Stimulated activated naive CD8-positive, alpha-beta T cell treated with anti-CD3 and anti-CD28 coated beads, Interleukin-15, amount 100 ng/mL, for 72 hours (primary cell): ENCODE measurements at regions not wholly inside any gene's neighbourhood (a gene's known extent, or its start where the extent isn't known, plus 50 kb on each side); places are given as distances from the start of the nearest gene placed in this dataset.
"Not testable (repeated sequence)": the region's sequence is repeated elsewhere in the genome, so short reads cannot be mapped to it uniquely, and the experiment has no call there.

Experiments used
- ATAC-seq: fragments of 150-1000 bp; cut with Tn5 transposase; 2 replicates; pipeline ENCODE4 v1.10.0; 2021; ENCODE audit warnings: mild to moderate bottlenecking, moderate library complexity
- DNase-seq, 2 donors: peaks; one replicate each; pipeline ENCODE4 v3.0.0; 2021 to 2022
- H3K27ac Mint-ChIP-seq, 2 donors: one replicate each; pipeline ENCODE4 v1.8.0; 2022; ENCODE audit warnings: mild to moderate bottlenecking in 2 of 2, mixed read lengths in 2 of 2, moderate library complexity in 2 of 2
- H3K27me3 Mint-ChIP-seq: one replicate; pipeline ENCODE4 v1.8.0; 2022; ENCODE audit warnings: mixed read lengths
- H3K4me1 Mint-ChIP-seq: one replicate; pipeline ENCODE4 v1.8.0; 2022; ENCODE audit warnings: mild to moderate bottlenecking, mixed read lengths
- H3K4me3 Mint-ChIP-seq, 2 donors: one replicate each; pipeline ENCODE4 v1.8.0; 2022; ENCODE audit warnings: mild to moderate bottlenecking in 2 of 2, mixed read lengths in 2 of 2, moderate library complexity in 1 of 2
- H3K9me3 Mint-ChIP-seq, 2 donors: one replicate each; pipeline ENCODE4 v1.8.0; 2022; ENCODE audit warnings: mixed read lengths in 2 of 2

DNA sequence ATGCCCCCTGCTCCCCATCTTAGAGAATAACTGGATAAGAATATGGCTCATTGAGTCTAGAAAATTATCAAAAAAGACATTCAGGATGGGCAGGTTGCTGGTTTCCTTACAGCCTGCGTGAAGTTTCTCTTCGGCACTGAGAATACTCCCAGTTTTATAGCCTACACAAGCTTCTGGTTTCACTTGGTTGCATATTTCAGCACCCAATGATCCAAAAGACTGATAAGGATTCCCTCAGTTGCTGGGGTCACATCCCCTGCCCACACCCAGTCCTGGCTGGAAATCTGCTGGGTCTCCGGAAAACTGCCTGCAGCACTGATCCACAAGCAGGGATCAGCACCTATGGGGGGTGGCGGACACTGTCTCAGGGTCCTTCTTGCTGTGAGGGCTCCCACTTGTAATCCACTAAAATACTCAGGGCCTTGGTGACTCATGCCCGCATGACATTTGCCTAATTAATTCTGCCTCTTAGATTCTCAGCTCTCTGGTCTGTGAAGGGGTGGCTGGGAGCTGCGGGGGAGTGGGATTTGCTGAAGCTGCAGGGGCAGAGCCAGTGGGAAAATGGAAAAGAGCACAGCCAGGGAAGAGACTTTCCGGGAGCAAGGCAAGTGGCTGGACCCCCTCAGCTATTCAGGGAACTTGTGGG lies 142.5 kb downstream of the ZNF648 start:
- ATAC-seq (no peak), DNase-seq (no peak)
- peaks cover 8% of the 10 kb centered on the region for H3K27me3 Mint-ChIP-seq
- H3K9me3 Mint-ChIP-seq: peaks cover 0 to 8% of the 10 kb centered on the region in 2 donors
- H3K4me1 Mint-ChIP-seq: no peaks in the 10 kb centered on the region
- H3K27ac Mint-ChIP-seq: no peak overlapping the region
- no peak overlapping the region for H3K4me3 Mint-ChIP-seq

DNA sequence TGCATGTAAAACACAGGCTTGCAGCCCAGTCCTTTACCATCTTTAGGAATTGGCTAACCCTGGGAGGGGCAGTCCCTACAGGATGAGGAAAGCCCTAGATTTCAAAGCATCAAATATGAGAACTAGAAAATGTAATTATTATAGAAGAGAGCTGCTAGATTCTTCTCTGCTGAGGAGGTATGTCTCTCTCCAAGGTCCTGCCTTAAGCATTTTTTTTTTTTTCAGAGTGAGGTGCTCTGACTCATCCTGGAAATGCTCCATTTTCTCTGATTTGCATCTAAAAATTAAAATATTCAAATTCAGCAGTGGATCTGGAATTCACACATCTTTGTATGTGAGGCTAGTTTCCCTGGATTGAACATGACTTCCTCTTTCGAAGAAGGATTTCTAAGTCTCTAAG lies 149.8 kb downstream of the ZNF648 start:
- Mint-ChIP-seq H3K27me3 (peaks cover 23% of the 10 kb centered on the region), H3K4me3 (no peak overlapping the region), H3K27ac (no peak overlapping the region), H3K9me3 (peaks cover 0 to 15% of the 10 kb centered on the region in 2 donors), H3K4me1 (no peaks in the 10 kb centered on the region)
- DNase-seq (no peak), ATAC-seq (no peak)

DNA sequence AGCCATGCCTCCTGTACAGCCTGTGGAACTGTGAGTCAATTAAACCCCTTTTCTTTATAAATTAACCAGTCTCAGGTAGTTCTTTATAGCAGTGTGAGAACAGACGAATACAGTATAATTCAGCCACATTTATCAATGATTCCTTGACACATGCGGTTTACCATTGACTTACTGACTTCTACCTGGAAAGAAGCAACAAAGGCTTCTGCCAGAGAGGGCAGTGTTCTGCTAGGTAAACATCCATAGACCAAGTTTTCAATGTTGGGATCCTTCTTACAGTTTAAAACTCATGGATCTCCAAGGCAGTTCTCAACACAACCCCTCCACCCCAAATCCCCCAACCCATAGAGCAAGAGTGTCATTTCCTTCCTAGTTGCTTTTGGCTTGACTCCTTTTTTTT lies 150.6 kb downstream of the ZNF648 start:
- H3K4me3 Mint-ChIP-seq: no peak overlapping the region
- H3K27me3 Mint-ChIP-seq: peaks cover 23% of the 10 kb centered on the region
- DNase-seq: no peak
- no peaks in the 10 kb centered on the region for H3K4me1 Mint-ChIP-seq
- H3K9me3 Mint-ChIP-seq: peaks cover 0 to 13% of the 10 kb centered on the region in 2 donors
- peak overlapping the region in 1 of 2 donors; percentile 12 for H3K27ac Mint-ChIP-seq
- no peak for ATAC-seq

DNA sequence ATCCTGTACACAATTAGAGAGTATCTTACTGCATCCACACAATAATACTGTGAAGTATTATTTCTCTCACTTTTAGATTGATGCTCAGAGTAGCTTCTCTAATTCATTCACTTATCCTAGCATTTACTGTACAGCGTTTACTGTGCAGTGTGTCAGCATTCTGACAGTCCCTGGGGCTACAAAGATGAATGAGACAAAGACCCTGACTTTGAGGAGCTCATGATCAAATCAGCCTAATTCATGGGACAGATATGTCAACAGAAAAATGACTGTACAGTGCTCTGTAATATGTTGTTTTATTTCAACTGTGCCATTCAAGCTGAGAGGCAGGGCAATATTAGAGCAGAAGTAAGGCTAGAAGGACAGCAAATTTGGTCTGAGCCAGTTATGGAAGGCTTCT lies 152.5 kb downstream of the ZNF648 start:
- Mint-ChIP-seq H3K27me3 (peaks cover 28% of the 10 kb centered on the region), H3K9me3 (peaks cover 0 to 7% of the 10 kb centered on the region in 2 donors), H3K4me1 (no peaks in the 10 kb centered on the region), H3K27ac (no peak overlapping the region), H3K4me3 (no peak overlapping the region)
- ATAC-seq (no peak), DNase-seq (no peak)

DNA sequence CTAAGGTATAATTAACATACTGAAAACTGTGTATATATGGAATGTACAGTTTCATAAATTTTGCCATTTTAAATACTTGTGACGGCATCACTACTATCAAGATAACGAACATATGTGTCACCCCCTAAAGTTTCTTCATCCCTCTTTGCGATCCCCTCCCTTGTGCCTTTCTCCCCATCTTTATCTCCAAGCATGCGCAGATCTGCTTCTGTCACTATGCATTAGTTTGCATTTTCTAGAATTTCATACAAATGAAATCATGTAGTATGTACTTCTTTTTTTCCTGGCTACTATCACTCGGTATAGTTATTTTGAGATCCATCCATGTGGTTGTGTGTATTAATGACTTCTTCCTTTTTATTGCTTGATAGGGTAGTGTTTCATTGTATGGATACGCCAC lies 154.9 kb downstream of the ZNF648 start:
- no peak overlapping the region for H3K4me3 Mint-ChIP-seq
- ATAC-seq: no peak
- DNase-seq: no peak
- H3K4me1 Mint-ChIP-seq: no peaks in the 10 kb centered on the region
- H3K27me3 Mint-ChIP-seq: peaks cover 30% of the 10 kb centered on the region
- no peak overlapping the region for H3K27ac Mint-ChIP-seq
- peaks cover 0 to 7% of the 10 kb centered on the region in 2 donors for H3K9me3 Mint-ChIP-seq

DNA sequence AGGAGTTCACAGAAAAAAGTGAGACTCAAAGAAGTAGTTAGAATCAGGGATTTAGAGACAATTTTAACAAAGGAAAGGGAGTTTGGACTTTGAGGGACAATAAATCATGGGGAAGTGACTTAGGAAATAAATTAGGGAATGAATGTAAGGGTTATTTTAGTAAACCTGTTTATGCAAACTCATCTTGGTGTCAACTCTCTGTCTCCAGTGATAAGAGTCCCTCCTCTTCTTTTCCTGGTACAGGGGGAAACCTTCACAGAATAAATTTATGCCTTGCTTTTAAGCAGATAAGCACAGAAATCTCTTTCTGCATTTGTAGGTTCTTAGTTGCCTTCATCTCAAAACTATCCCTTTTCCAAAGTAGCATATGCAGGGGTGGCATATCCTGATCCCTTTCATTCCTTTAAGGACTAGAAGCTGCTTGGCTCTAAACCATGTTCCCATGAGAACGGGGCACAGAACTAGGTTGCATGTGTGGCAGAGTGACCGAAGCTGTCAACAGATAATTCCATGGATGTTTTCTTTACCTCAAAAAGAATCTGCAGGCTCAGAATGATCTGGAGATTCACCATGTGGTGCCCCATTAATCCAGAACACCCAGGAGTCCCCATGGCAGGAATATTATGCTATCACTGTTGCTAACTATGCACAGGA lies 155.4 kb downstream of the ZNF648 start:
- no peak overlapping the region for H3K27ac Mint-ChIP-seq
- peaks cover 24% of the 10 kb centered on the region for H3K27me3 Mint-ChIP-seq
- no peak for DNase-seq
- no peak for ATAC-seq
- peaks cover 0 to 6% of the 10 kb centered on the region in 2 donors for H3K9me3 Mint-ChIP-seq
- no peak overlapping the region for H3K4me3 Mint-ChIP-seq
- no peaks in the 10 kb centered on the region for H3K4me1 Mint-ChIP-seq

DNA sequence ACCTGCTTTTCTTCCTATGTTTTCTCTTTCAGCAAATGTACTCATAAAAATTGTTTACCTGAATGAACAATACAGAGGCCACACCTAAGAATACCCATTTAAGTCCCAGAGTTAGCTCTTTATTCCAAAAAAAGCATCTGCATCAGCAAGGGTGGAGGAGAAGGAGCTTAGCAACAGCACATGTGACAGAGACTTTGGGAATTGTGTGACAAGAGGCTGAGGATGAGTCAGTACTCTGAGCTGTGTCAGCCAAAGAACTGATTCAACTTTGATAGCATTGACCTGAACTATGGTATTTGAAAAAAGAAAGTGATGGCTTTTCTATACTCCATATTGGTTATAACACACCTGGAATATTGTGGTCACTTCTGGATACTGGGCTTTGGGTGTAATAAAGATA lies 162.7 kb downstream of the ZNF648 start:
- no peaks in the 10 kb centered on the region for H3K27me3 Mint-ChIP-seq
- H3K27ac Mint-ChIP-seq: no peak overlapping the region
- DNase-seq (no peak), ATAC-seq (no peak)
- H3K4me1 Mint-ChIP-seq: no peaks in the 10 kb centered on the region
- H3K4me3 Mint-ChIP-seq: no peak overlapping the region
- H3K9me3 Mint-ChIP-seq: no peaks in the 10 kb centered on the region

DNA sequence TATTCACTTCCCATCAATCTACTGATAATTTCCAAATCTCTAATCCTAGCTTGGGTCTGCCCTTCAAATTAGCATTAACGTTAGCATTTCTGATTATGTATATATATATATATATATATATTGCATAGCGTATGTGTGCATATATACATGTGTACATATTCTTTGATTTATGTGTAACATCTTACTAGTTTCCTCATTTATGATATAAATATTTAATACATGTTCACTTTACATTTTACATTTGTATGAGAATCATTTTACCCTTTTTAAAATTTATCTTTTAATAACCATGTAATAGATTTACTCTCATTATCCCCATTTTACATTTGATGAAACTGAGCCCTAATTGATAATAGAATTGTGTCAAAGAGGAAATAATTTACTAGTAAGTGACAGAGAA lies 164.7 kb downstream of the ZNF648 start:
- H3K9me3 Mint-ChIP-seq: no peaks in the 10 kb centered on the region
- no peak for DNase-seq
- H3K27me3 Mint-ChIP-seq: no peaks in the 10 kb centered on the region
- no peaks in the 10 kb centered on the region for H3K4me1 Mint-ChIP-seq
- no peak for ATAC-seq
- no peak overlapping the region for H3K4me3 Mint-ChIP-seq
- H3K27ac Mint-ChIP-seq: no peak overlapping the region

DNA sequence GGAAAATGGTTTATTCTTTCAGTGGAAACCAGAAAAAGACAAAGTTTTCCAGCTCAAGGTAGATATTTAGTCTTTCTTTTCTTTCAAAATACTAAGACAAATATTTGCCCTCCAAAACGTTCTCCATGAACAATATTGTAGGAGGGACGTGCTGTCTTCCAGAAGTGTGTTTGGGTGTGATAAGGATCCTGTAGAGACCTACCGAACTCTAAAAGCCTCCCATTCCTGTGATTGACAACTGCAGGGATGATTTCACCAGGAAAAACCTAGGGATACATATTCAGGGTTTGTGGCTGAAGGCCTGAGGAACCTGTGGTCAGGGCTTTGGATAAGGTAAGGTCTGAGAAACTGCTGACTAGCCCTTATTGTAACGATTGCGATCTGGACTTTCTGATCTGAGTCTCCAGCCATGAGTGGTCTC lies 167.1 kb downstream of the ZNF648 start:
- Mint-ChIP-seq H3K4me3 (no peak overlapping the region), H3K27me3 (peaks cover 12% of the 10 kb centered on the region), H3K27ac (no peak overlapping the region), H3K4me1 (no peaks in the 10 kb centered on the region), H3K9me3 (no peaks in the 10 kb centered on the region)
- ATAC-seq (no peak), DNase-seq (no peak)

DNA sequence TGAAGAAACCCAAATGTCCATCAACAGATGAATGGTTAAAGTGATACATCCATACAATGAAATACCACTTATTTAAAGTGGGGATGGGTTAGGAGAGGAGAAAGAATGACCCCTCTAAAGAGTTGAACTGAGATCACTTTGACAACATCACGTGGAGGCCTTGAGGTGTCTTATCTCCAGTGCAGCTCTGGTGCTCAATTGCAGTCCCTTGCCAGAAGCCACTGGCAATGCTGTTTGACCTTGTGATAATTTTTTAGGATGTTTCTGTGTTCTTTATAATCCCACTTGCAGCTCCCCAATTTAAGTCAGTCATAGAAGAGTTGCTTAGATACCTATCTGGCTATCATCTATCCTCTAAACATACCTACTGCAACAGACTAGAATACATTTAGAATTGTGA lies 167.6 kb downstream of the ZNF648 start:
- ATAC-seq (no peak), DNase-seq (no peak)
- Mint-ChIP-seq H3K4me1 (no peaks in the 10 kb centered on the region), H3K9me3 (no peaks in the 10 kb centered on the region), H3K27me3 (peaks cover 12% of the 10 kb centered on the region), H3K27ac (no peak overlapping the region), H3K4me3 (no peak overlapping the region)

DNA sequence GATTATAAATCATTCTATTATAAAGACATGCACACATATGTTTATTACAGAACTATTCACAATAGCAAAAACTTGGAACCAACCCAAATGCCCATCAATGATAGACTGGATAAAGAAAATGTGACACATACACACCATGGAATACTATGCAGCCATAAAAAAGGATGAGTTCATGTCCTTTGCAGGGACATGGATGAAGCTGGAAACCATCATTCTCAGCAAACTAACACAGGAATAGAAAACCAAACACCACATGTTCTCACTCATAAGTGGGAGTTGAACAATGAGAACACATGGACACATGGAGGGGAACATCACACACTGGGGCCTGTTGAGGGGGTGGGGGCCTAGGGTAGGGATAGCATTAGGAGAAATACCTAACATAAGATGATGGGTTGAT lies 168.4 kb downstream of the ZNF648 start:
- ATAC-seq, H3K27ac Mint-ChIP-seq: not testable (repeated sequence)

DNA sequence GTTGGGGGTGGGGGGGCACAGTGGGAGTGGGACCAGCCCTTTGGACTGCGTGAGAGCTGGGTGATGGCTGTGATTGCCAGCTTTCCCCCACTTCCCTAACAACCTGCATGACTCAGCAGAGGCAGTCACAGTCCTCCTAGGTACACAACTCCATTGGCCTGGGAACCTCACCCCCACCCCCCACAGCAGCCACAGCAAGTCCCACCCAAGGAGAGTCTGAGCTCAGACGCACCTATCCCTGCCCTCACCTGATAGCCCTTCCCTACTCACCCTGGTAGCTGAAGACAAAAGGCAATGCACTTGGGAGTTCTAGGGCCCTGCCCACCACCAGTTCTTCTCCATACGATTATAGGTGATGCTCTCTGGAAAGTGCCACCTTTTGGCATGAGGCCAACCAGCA lies 188.9 kb downstream of the ZNF648 start:
- H3K27me3 Mint-ChIP-seq: peaks cover 29% of the 10 kb centered on the region
- no peaks in the 10 kb centered on the region for H3K4me1 Mint-ChIP-seq
- peaks cover 32 to 48% of the 10 kb centered on the region in 2 donors for H3K9me3 Mint-ChIP-seq
- DNase-seq: no peak
- ATAC-seq: no peak
- H3K27ac Mint-ChIP-seq: peak overlapping the region in 1 of 2 donors; percentile 55
- H3K4me3 Mint-ChIP-seq: no peak overlapping the region

More for the DNA sequence above, 168.4 kb downstream of the ZNF648 start:
- DNase-seq, H3K4me3 Mint-ChIP-seq, H3K4me1 Mint-ChIP-seq, H3K9me3 Mint-ChIP-seq: not testable (repeated sequence)
- H3K27me3 Mint-ChIP-seq: peaks cover 12% of the 10 kb centered on the region

DNA sequence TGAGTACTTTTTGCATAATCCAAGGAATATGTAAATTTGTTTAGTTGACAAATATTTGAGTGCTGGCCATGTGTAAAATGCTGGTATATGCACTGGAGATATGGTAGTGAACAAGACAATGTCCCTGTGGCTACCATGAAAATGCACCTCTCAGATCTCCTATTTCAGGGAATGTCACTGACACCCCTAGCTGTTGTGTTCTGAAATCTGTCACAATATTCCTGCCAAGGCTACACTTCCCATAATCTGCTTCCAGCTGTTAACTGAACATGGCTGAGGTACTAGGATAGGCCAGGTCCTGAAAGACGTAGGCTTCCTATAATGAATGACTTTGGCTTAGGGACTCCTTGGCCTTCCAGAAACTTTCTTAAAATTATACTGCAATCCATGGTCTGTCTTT lies 197.8 kb downstream of the ZNF648 start:
- no peak overlapping the region for H3K4me3 Mint-ChIP-seq
- H3K27ac Mint-ChIP-seq: no peak overlapping the region
- ATAC-seq (no peak), DNase-seq (no peak)
- no peaks in the 10 kb centered on the region for H3K4me1 Mint-ChIP-seq
- no peaks in the 10 kb centered on the region for H3K27me3 Mint-ChIP-seq
- H3K9me3 Mint-ChIP-seq: no peaks in the 10 kb centered on the region

DNA sequence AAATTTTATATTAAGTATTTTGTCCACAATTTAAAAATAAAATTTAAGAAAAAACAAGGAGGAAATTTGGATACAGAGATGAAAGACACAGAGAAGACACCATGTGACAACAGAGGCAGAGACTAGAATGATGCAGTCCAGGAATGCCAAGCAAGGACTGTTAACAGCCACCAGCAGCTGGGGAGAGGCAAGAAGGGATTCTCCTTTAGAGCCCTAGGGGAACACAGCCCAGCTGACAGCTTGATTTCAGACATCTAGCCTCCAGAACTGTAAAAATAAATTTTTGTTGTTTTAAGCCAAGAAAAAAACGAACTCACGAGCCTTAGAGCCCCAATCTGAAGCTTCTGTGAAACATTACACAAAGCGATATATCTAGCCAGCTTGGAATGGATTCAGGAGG lies 198.5 kb downstream of the ZNF648 start:
- H3K4me1 Mint-ChIP-seq: no peaks in the 10 kb centered on the region
- ATAC-seq: no peak
- H3K27me3 Mint-ChIP-seq: no peaks in the 10 kb centered on the region
- no peak overlapping the region for H3K27ac Mint-ChIP-seq
- no peak for DNase-seq
- H3K4me3 Mint-ChIP-seq: no peak overlapping the region
- no peaks in the 10 kb centered on the region for H3K9me3 Mint-ChIP-seq

DNA sequence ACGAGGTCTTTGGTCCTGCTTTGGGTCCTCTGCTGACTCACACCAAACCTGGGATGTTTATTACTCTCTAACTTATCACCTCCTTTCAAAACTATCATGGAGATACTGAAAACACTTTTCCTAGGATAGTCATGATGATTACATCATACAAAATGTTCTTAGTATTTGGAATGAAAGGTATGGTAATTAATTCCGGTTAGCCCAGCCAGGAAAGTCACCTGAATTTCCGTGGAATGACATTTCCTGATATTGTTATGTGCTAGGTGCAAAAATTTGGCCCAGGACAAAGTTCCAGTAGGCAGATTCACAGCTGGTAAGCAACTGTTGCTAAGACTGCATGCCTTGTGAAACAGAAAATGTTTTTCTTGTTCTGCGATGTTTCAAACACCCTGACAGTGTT lies 203.4 kb downstream of the ZNF648 start:
- ATAC-seq (no peak), DNase-seq (no peak)
- Mint-ChIP-seq H3K4me1 (no peaks in the 10 kb centered on the region), H3K9me3 (peaks cover 9 to 10% of the 10 kb centered on the region in 2 donors), H3K4me3 (no peak overlapping the region), H3K27ac (no peak overlapping the region), H3K27me3 (peaks cover 8% of the 10 kb centered on the region)
